Upper lobe of left lung (tissue), 6 donors: ENCODE measurements at regions not wholly inside any gene's neighbourhood (a gene's known extent, or its start where the extent isn't known, plus 50 kb on each side); places are given as distances from the start of the nearest gene placed in this dataset.

Experiments used
- ATAC-seq, 2 donors: fragments of 200-7000 bp; cut with Tn5 transposase; one replicate each; pipeline ENCODE4 v1.9.1; 2022; ENCODE audit warnings: mild to moderate bottlenecking in 2 of 2, moderate library complexity in 2 of 2; ENCODE audit not compliant: low FRiP score in 2 of 2
- DNase-seq, 2 donors: peaks; one replicate each; pipeline ENCODE4 v3.0.0-alpha.2; 2019 to 2020
- H3K27ac ChIP-seq, 4 donors: fragments of 200-600 bp; sonication (generic); one replicate each; pipeline ENCODE4 v1.5.1; 2016 to 2019
- H3K27me3 ChIP-seq, 4 donors: fragments of 200-600 bp; sonication (generic); one replicate each; pipeline ENCODE4 v1.5.1; 2017 to 2019
- H3K36me3 ChIP-seq, 4 donors: fragments of 200-600 bp; sonication (generic); one replicate each; pipeline ENCODE4 v1.5.1; 2016 to 2019
- H3K4me1 ChIP-seq, 4 donors: fragments of 200-600 bp; sonication (generic); one replicate each; pipeline ENCODE4 v1.5.1; 2018 to 2019
- H3K4me3 ChIP-seq, 4 donors: fragments of 200-600 bp; sonication (generic); one replicate each; pipeline ENCODE4 v1.5.1; 2017 to 2019; ENCODE audit warnings: mild to moderate bottlenecking in 2 of 4, moderate library complexity in 1 of 4
- H3K9me3 ChIP-seq, 4 donors: fragments of 200-600 bp; sonication (generic); one replicate each; pipeline ENCODE4 v1.5.1; 2018 to 2019
- CTCF ChIP-seq, 6 experiments: fragments of 450-650 bp in 4 of 6; fragments of 200-600 bp in 2 of 6; sonication (generic) in 2 of 6; IDR thresholded peaks; one replicate each; pipeline ENCODE4 v1.5.1; 2016 to 2019; ENCODE audit warnings: antibody characterized with exemption in 6 of 6
- EP300 ChIP-seq, 4 donors: sonication (generic); formaldehyde crosslinking; IDR thresholded peaks; one replicate each; pipeline ENCODE4 v1.5.1; 2017; ENCODE audit warnings: antibody characterized with exemption in 4 of 4, control low read depth in 2 of 4
- POLR2A ChIP-seq, 4 donors: fragments of 450-650 bp; IDR thresholded peaks; one replicate each; pipeline ENCODE4 v1.5.1; 2016 to 2017; ENCODE audit warnings: antibody characterized with exemption in 4 of 4, mild to moderate bottlenecking in 2 of 4
- POLR2AphosphoS5 ChIP-seq, 2 donors: sonication (generic); formaldehyde crosslinking; IDR thresholded peaks; one replicate each; pipeline ENCODE4 v1.5.1; 2017; ENCODE audit warnings: antibody characterized with exemption in 2 of 2
- WGBS, 2 donors: methylation state at CpG; one replicate each; pipeline ENCODE4 v1.1.5; 2017 to 2018; 5-methylcytosine and 5-hydroxymethylcytosine counted together
- donor health status: DM: no; HTN: no; CAD: no; lungs with moderate emphysema.
- donor health status: DM: no; HTN: yes; CAD: no; lungs with severe emphysema.

- WGBS, 2 donors: 96 to 100% methylated on average over 1 of the region's 1 CpG
- no peak overlapping the region for H3K27ac ChIP-seq
- peaks cover 4 to 12% (median 7%) of the 10 kb centered on the region in 4 donors for H3K4me1 ChIP-seq
- no peak for DNase-seq
- TF ChIP-seq CTCF (IDR thresholded peaks at IDR 0.05): no peak
- TF ChIP-seq EP300 (IDR thresholded peaks at IDR 0.05): no peak
- TF ChIP-seq POLR2A (IDR thresholded peaks at IDR 0.05): no peak
- no peak for TF ChIP-seq POLR2AphosphoS5 (IDR thresholded peaks at IDR 0.05)
- no peaks in the 10 kb centered on the region for H3K9me3 ChIP-seq
- ATAC-seq: no peak
- no peaks in the 10 kb centered on the region for H3K27me3 ChIP-seq
- H3K4me3 ChIP-seq: no peak overlapping the region
- no peaks in the 10 kb centered on the region for H3K36me3 ChIP-seq
These were observed 149.8 kb downstream of the SH3BGRL2 start for GRCh38 chr6:79780881-79781280.

- H3K27ac ChIP-seq: no peak overlapping the region
- H3K4me3 ChIP-seq: no peak overlapping the region
- H3K36me3 ChIP-seq: no peaks in the 10 kb centered on the region
- H3K9me3 ChIP-seq: no peaks in the 10 kb centered on the region
- peaks cover 4 to 12% (median 7%) of the 10 kb centered on the region in 4 donors for H3K4me1 ChIP-seq
- H3K27me3 ChIP-seq: no peaks in the 10 kb centered on the region
- 92 to 94% methylated on average over 4 of the region's 4 CpGs for WGBS, 2 donors
- ATAC-seq (no peak), DNase-seq (no peak)
- TF ChIP-seq POLR2A (IDR thresholded peaks at IDR 0.05) (no peak), POLR2AphosphoS5 (IDR thresholded peaks at IDR 0.05) (no peak), EP300 (IDR thresholded peaks at IDR 0.05) (no peak), CTCF (IDR thresholded peaks at IDR 0.05) (no peak)
These were observed 147.7 kb downstream of the SH3BGRL2 start for GRCh38 chr6:79778816-79779215.

- Histone ChIP-seq H3K4me3 (peak overlapping the region in 3 of 4 donors; percentile 15 to 36 (median 36)), H3K36me3 (no peaks in the 10 kb centered on the region), H3K27ac (no peak overlapping the region), H3K4me1 (peaks cover 4 to 12% (median 7%) of the 10 kb centered on the region in 4 donors), H3K9me3 (no peaks in the 10 kb centered on the region), H3K27me3 (no peaks in the 10 kb centered on the region)
- 22 to 26% methylated on average over 32 to 34 of the region's 34 CpGs for WGBS, 2 donors
- TF ChIP-seq EP300 (IDR thresholded peaks at IDR 0.05) (no peak), CTCF (IDR thresholded peaks at IDR 0.05) (peak; percentile 91 to 96 (median 93))
- ATAC-seq: peak; percentile 80 to 96
- DNase-seq: peak; percentile 80 to 95
These were observed 146.8 kb downstream of the SH3BGRL2 start for GRCh38 chr6:79777713-79778579.

- ATAC-seq (no peak), DNase-seq (no peak)
- Histone ChIP-seq H3K27me3 (no peaks in the 10 kb centered on the region), H3K9me3 (no peaks in the 10 kb centered on the region), H3K36me3 (no peaks in the 10 kb centered on the region), H3K4me3 (no peak overlapping the region), H3K4me1 (peaks cover 4 to 12% (median 7%) of the 10 kb centered on the region in 4 donors), H3K27ac (no peak overlapping the region)
- WGBS, 2 donors: 75 to 76% methylated on average over 2 of the region's 2 CpGs
- TF ChIP-seq POLR2AphosphoS5 (IDR thresholded peaks at IDR 0.05) (no peak), CTCF (IDR thresholded peaks at IDR 0.05) (no peak), EP300 (IDR thresholded peaks at IDR 0.05) (no peak), POLR2A (IDR thresholded peaks at IDR 0.05) (no peak)
These were observed 144.9 kb downstream of the SH3BGRL2 start for GRCh38 chr6:79776076-79776475.

- H3K4me3 ChIP-seq: no peak overlapping the region
- no peaks in the 10 kb centered on the region for H3K36me3 ChIP-seq
- no peak for DNase-seq
- no peaks in the 10 kb centered on the region for H3K9me3 ChIP-seq
- no peak for TF ChIP-seq POLR2A (IDR thresholded peaks at IDR 0.05)
- TF ChIP-seq CTCF (IDR thresholded peaks at IDR 0.05): no peak
- TF ChIP-seq EP300 (IDR thresholded peaks at IDR 0.05): no peak
- no peak for TF ChIP-seq POLR2AphosphoS5 (IDR thresholded peaks at IDR 0.05)
- peaks cover 4 to 12% (median 7%) of the 10 kb centered on the region in 4 donors for H3K4me1 ChIP-seq
- no peaks in the 10 kb centered on the region for H3K27me3 ChIP-seq
- H3K27ac ChIP-seq: no peak overlapping the region
- no peak for ATAC-seq
- WGBS, 2 donors: 78 to 83% methylated on average over 3 of the region's 3 CpGs
These were observed 144.1 kb downstream of the SH3BGRL2 start for GRCh38 chr6:79775222-79775621.
